Chondrocyte (in vitro differentiated cells): ENCODE measurements at regions not wholly inside any gene's neighbourhood (a gene's known extent, or its start where the extent isn't known, plus 50 kb on each side); places are given as distances from the start of the nearest gene placed in this dataset.
"Not testable (repeated sequence)": the region's sequence is repeated elsewhere in the genome, so short reads cannot be mapped to it uniquely, and the experiment has no call there.

Experiments used
- DNase-seq: peaks from one replicate; pipeline ENCODE4 v3.0.0; 2021; ENCODE audit warnings: mixed read lengths, low spot score
- H3K27ac Mint-ChIP-seq: one replicate; pipeline ENCODE4 v1.8.0; 2021; ENCODE audit warnings: mild to moderate bottlenecking, moderate library complexity, mixed read lengths; ENCODE audit not compliant: unreplicated experiment
- H3K27me3 Mint-ChIP-seq: 2 replicates; pipeline ENCODE4 v1.8.0; 2021; ENCODE audit warnings: low read depth, mixed read lengths
- H3K36me3 Mint-ChIP-seq: 2 replicates; pipeline ENCODE4 v1.8.0; 2021; ENCODE audit warnings: low read depth, mixed read lengths
- H3K4me1 Mint-ChIP-seq: 2 replicates; pipeline ENCODE4 v1.8.0; 2021; ENCODE audit warnings: low read depth, mild to moderate bottlenecking, mixed read lengths
- H3K4me3 Mint-ChIP-seq: one replicate; pipeline ENCODE4 v1.8.0; 2021; ENCODE audit warnings: mild to moderate bottlenecking, moderate library complexity, mixed read lengths; ENCODE audit not compliant: unreplicated experiment
- H3K9me3 Mint-ChIP-seq: 2 replicates; pipeline ENCODE4 v1.8.0; 2021; ENCODE audit warnings: low read depth, mixed read lengths
- CTCF ChIP-seq: fragments of 200-600 bp; sonication (generic); IDR thresholded peaks from 2 replicates; pipeline ENCODE4 v1.5.0; 2021; ENCODE audit warnings: antibody characterized with exemption, mild to moderate bottlenecking, moderate library complexity

GRCh38 chr2:235223011-235223410 is 270.8 kb upstream of the AGAP1 start:
- no peak for DNase-seq
- H3K4me1 Mint-ChIP-seq, result no peaks in the 10 kb centered on the region
- H3K9me3 Mint-ChIP-seq, result peaks cover 9% of the 10 kb centered on the region
- no peak overlapping the region for H3K4me3 Mint-ChIP-seq
- no peak overlapping the region for H3K27ac Mint-ChIP-seq
- peaks cover 9% of the 10 kb centered on the region for H3K27me3 Mint-ChIP-seq
- no peaks in the 10 kb centered on the region for H3K36me3 Mint-ChIP-seq
- TF ChIP-seq CTCF, result no peak

- H3K9me3 Mint-ChIP-seq, result peaks cover 9% of the 10 kb centered on the region
- DNase-seq, result no peak
- TF ChIP-seq CTCF, result no peak
- no peaks in the 10 kb centered on the region for H3K36me3 Mint-ChIP-seq
- H3K4me3 Mint-ChIP-seq, result no peak overlapping the region
- H3K27ac Mint-ChIP-seq, result no peak overlapping the region
- H3K4me1 Mint-ChIP-seq, result no peaks in the 10 kb centered on the region
- peaks cover 9% of the 10 kb centered on the region for H3K27me3 Mint-ChIP-seq
These were observed 269.4 kb upstream of the AGAP1 start for GRCh38 chr2:235224410-235224809.

- Mint-ChIP-seq H3K36me3 (no peaks in the 10 kb centered on the region), H3K4me3 (no peak overlapping the region), H3K4me1 (no peaks in the 10 kb centered on the region), H3K27ac (no peak overlapping the region), H3K9me3 (peaks cover 9% of the 10 kb centered on the region), H3K27me3 (peaks cover 12% of the 10 kb centered on the region)
- no peak for DNase-seq
- no peak for TF ChIP-seq CTCF
These were observed 268.6 kb upstream of the AGAP1 start for GRCh38 chr2:235225261-235225660.

GRCh38 chr2:235227590-235227989 is 266.3 kb upstream of the AGAP1 start:
- H3K4me3 Mint-ChIP-seq, result no peak overlapping the region
- no peak for DNase-seq
- no peak overlapping the region for H3K27ac Mint-ChIP-seq
- H3K4me1 Mint-ChIP-seq, result peaks cover 10% of the 10 kb centered on the region
- H3K36me3 Mint-ChIP-seq, result no peaks in the 10 kb centered on the region
- H3K27me3 Mint-ChIP-seq, result peaks cover 14% of the 10 kb centered on the region
- TF ChIP-seq CTCF, result no peak
- H3K9me3 Mint-ChIP-seq, result peaks cover 9% of the 10 kb centered on the region

- H3K4me3 Mint-ChIP-seq, result not testable (repeated sequence)
These were observed 265.4 kb upstream of the AGAP1 start for GRCh38 chr2:235228422-235228821.

GRCh38 chr2:235229236-235229635 is 264.6 kb upstream of the AGAP1 start:
- H3K27ac Mint-ChIP-seq, result no peak overlapping the region
- H3K4me3 Mint-ChIP-seq, result no peak overlapping the region
- no peak for TF ChIP-seq CTCF
- peaks cover 18% of the 10 kb centered on the region for H3K4me1 Mint-ChIP-seq
- no peaks in the 10 kb centered on the region for H3K36me3 Mint-ChIP-seq
- peaks cover 14% of the 10 kb centered on the region for H3K27me3 Mint-ChIP-seq
- DNase-seq, result no peak
- peaks cover 1% of the 10 kb centered on the region for H3K9me3 Mint-ChIP-seq

More at GRCh38 chr2:235228422-235228821, 265.4 kb upstream of the AGAP1 start:
- DNase-seq, H3K36me3 Mint-ChIP-seq, H3K9me3 Mint-ChIP-seq, H3K27ac Mint-ChIP-seq: not testable (repeated sequence)
- peaks cover 16% of the 10 kb centered on the region for H3K4me1 Mint-ChIP-seq
- peaks cover 14% of the 10 kb centered on the region for H3K27me3 Mint-ChIP-seq
